ENCODE measurements at regions not wholly inside any gene's neighbourhood (a gene's known extent, or its start where the extent isn't known, plus 50 kb on each side); places are given as distances from the start of the nearest gene placed in this dataset.

DNA sequence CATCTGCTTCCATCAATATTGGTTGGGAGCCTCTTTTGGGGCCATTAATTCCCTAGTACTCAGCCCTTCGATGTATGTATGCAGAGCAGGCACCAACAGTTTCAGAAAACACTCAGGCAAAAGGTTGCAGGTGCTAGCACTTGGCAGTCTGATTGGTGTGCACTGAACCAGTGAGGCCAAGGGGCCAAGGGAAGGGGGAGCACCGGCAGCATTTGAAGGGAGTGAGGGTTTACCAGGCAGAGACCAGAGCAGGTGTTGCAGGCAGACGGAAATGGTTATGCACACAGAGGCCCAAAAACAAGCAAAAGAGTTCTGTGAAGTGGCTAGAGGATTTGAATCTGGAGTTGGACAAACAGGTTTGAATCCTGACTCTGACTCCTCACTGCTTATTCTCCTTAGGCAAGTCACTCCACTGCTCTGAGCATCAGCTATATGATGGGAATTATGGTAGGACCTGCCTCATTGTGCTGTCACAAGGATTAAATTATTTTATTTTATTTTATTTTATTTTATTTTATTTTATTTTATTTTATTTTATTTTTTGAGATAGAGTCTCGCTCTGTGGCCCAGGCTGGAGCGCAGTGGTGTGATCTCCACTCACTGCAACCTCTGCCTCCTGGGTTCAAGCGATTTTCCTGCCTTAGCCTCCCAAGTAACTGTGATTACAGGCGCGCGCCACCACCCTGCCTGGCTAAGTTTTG lies 58.1 kb upstream of the SHLD1 start (continued):
- TF ChIP-seq MTA3 (IDR thresholded peaks at IDR 0.05; ENCODE audit: borderline replicate concordance, low read length) (no peak), SREBF2 (IDR thresholded peaks at IDR 0.05; ENCODE audit: low read length) (no peak), ZBED1 (IDR thresholded peaks at IDR 0.05; ENCODE audit: borderline replicate concordance) (no peak), ZNF384 (IDR thresholded peaks at IDR 0.05; ENCODE audit: borderline replicate concordance, low read depth, low read length) (no peak), EZH2 (IDR thresholded peaks at IDR 0.05; ENCODE audit: borderline replicate concordance, control insufficient read depth, low read depth, low read length) (no peak), NBN (IDR thresholded peaks at IDR 0.05) (peak; percentile 70), RFX5 (IDR thresholded peaks at IDR 0.05; ENCODE audit: low read depth, low read length) (no peak), TARDBP (IDR thresholded peaks at IDR 0.05; ENCODE audit: borderline replicate concordance) (no peak), BRCA1 (IDR thresholded peaks at IDR 0.05; ENCODE audit: low read depth, low read length) (no peak), SMC3 (IDR thresholded peaks at IDR 0.05; ENCODE audit: borderline replicate concordance, low read length) (no peak; the same call in 1 of the 2 replicates), TCF3 (IDR thresholded peaks at IDR 0.05; ENCODE audit: borderline replicate concordance, insufficient read depth, low read depth, low read length) (peak; percentile 99), ZNF24 (IDR thresholded peaks at IDR 0.05) (no peak), YBX1 (IDR thresholded peaks at IDR 0.05) (no peak)
- TF ChIP-seq, protein P1, sequence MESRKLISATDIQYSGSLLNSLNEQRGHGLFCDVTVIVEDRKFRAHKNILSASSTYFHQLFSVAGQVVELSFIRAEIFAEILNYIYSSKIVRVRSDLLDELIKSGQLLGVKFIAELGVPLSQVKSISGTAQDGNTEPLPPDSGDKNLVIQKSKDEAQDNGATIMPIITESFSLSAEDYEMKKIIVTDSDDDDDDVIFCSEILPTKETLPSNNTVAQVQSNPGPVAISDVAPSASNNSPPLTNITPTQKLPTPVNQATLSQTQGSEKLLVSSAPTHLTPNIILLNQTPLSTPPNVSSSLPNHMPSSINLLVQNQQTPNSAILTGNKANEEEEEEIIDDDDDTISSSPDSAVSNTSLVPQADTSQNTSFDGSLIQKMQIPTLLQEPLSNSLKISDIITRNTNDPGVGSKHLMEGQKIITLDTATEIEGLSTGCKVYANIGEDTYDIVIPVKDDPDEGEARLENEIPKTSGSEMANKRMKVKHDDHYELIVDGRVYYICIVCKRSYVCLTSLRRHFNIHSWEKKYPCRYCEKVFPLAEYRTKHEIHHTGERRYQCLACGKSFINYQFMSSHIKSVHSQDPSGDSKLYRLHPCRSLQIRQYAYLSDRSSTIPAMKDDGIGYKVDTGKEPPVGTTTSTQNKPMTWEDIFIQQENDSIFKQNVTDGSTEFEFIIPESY (IDR thresholded peaks at IDR 0.05), result no peak
- TF ChIP-seq, protein P2, sequence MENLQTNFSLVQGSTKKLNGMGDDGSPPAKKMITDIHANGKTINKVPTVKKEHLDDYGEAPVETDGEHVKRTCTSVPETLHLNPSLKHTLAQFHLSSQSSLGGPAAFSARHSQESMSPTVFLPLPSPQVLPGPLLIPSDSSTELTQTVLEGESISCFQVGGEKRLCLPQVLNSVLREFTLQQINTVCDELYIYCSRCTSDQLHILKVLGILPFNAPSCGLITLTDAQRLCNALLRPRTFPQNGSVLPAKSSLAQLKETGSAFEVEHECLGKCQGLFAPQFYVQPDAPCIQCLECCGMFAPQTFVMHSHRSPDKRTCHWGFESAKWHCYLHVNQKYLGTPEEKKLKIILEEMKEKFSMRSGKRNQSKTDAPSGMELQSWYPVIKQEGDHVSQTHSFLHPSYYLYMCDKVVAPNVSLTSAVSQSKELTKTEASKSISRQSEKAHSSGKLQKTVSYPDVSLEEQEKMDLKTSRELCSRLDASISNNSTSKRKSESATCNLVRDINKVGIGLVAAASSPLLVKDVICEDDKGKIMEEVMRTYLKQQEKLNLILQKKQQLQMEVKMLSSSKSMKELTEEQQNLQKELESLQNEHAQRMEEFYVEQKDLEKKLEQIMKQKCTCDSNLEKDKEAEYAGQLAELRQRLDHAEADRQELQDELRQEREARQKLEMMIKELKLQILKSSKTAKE (IDR thresholded peaks at IDR 0.05; ENCODE audit: low read depth, poor library complexity, severe bottlenecking), result peak; percentile 46
- TF ChIP-seq, protein P3, sequence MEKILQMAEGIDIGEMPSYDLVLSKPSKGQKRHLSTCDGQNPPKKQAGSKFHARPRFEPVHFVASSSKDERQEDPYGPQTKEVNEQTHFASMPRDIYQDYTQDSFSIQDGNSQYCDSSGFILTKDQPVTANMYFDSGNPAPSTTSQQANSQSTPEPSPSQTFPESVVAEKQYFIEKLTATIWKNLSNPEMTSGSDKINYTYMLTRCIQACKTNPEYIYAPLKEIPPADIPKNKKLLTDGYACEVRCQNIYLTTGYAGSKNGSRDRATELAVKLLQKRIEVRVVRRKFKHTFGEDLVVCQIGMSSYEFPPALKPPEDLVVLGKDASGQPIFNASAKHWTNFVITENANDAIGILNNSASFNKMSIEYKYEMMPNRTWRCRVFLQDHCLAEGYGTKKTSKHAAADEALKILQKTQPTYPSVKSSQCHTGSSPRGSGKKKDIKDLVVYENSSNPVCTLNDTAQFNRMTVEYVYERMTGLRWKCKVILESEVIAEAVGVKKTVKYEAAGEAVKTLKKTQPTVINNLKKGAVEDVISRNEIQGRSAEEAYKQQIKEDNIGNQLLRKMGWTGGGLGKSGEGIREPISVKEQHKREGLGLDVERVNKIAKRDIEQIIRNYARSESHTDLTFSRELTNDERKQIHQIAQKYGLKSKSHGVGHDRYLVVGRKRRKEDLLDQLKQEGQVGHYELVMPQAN (conservative IDR thresholded peaks at IDR 0.05), result no peak
- TF ChIP-seq, protein P4, sequence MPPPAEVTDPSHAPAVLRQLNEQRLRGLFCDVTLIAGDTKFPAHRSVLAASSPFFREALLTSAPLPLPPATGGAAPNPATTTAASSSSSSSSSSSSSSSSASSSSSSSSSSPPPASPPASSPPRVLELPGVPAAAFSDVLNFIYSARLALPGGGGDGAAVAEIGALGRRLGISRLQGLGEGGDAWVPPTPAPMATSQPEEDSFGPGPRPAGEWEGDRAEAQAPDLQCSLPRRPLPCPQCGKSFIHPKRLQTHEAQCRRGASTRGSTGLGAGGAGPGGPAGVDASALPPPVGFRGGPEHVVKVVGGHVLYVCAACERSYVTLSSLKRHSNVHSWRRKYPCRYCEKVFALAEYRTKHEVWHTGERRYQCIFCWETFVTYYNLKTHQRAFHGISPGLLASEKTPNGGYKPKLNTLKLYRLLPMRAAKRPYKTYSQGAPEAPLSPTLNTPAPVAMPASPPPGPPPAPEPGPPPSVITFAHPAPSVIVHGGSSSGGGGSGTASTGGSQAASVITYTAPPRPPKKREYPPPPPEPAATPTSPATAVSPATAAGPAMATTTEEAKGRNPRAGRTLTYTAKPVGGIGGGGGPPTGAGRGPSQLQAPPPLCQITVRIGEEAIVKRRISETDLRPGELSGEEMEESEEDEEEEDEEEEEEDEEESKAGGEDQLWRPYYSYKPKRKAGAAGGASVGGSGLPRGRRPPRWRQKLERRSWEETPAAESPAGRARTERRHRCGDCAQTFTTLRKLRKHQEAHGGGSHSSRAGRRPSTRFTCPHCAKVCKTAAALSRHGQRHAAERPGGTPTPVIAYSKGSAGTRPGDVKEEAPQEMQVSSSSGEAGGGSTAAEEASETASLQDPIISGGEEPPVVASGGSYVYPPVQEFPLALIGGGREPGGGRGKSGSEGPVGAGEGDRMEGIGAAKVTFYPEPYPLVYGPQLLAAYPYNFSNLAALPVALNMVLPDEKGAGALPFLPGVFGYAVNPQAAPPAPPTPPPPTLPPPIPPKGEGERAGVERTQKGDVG (CRISPR knock-in tag; IDR thresholded peaks at IDR 0.05), result no peak
- TF ChIP-seq, protein P5, sequence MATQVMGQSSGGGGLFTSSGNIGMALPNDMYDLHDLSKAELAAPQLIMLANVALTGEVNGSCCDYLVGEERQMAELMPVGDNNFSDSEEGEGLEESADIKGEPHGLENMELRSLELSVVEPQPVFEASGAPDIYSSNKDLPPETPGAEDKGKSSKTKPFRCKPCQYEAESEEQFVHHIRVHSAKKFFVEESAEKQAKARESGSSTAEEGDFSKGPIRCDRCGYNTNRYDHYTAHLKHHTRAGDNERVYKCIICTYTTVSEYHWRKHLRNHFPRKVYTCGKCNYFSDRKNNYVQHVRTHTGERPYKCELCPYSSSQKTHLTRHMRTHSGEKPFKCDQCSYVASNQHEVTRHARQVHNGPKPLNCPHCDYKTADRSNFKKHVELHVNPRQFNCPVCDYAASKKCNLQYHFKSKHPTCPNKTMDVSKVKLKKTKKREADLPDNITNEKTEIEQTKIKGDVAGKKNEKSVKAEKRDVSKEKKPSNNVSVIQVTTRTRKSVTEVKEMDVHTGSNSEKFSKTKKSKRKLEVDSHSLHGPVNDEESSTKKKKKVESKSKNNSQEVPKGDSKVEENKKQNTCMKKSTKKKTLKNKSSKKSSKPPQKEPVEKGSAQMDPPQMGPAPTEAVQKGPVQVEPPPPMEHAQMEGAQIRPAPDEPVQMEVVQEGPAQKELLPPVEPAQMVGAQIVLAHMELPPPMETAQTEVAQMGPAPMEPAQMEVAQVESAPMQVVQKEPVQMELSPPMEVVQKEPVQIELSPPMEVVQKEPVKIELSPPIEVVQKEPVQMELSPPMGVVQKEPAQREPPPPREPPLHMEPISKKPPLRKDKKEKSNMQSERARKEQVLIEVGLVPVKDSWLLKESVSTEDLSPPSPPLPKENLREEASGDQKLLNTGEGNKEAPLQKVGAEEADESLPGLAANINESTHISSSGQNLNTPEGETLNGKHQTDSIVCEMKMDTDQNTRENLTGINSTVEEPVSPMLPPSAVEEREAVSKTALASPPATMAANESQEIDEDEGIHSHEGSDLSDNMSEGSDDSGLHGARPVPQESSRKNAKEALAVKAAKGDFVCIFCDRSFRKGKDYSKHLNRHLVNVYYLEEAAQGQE (IDR thresholded peaks at IDR 0.05; ENCODE audit: low read depth, low read length), result no peak

All from GM12878 (cell line).